Mesodermal cell (in vitro differentiated cells): ENCODE measurements at regions not wholly inside any gene's neighbourhood (a gene's known extent, or its start where the extent isn't known, plus 50 kb on each side); places are given as distances from the start of the nearest gene placed in this dataset.

Experiments used
- H3K27ac ChIP-seq: 2 replicates; pipeline ENCODE4 v1.7.0; 2013; ENCODE audit warnings: mild to moderate bottlenecking, low read depth, low read length, moderate library complexity; ENCODE audit not compliant: severe bottlenecking
- H3K36me3 ChIP-seq: 2 replicates; pipeline ENCODE4 v1.7.1; 2013; ENCODE audit warnings: mild to moderate bottlenecking, low read length, moderate library complexity; ENCODE audit not compliant: control insufficient read depth, insufficient read depth
- H3K4me1 ChIP-seq: one replicate; pipeline ENCODE4 v1.7.1; 2013; ENCODE audit warnings: mild to moderate bottlenecking, low read length; ENCODE audit not compliant: insufficient read depth, control insufficient read depth, poor library complexity, severe bottlenecking
- H3K4me3 ChIP-seq: 2 replicates; pipeline ENCODE4 v1.7.0; 2013; ENCODE audit warnings: low read length, control low read depth, mild to moderate bottlenecking; ENCODE audit not compliant: insufficient read depth, poor library complexity, severe bottlenecking; ENCODE audit errors: extremely low read depth
- H3K9me3 ChIP-seq: 2 replicates; pipeline ENCODE4 v1.7.1; 2013; ENCODE audit warnings: mild to moderate bottlenecking, low read length, moderate library complexity; ENCODE audit not compliant: control insufficient read depth
- WGBS, 2 experiments: methylation state at CpG; one replicate each; pipeline ENCODE4 v1.1.5; 2013; ENCODE audit warnings: missing lambda C conversion rate in 2 of 2; ENCODE audit not compliant: insufficient coverage in 2 of 2; 5-methylcytosine and 5-hydroxymethylcytosine counted together

GRCh38 chr5:116681334-116682013, 106.9 kb upstream of the SEMA6A start:
- Histone ChIP-seq H3K4me3 (no peak overlapping the region), H3K36me3 (no peaks in the 10 kb centered on the region), H3K4me1 (no peaks in the 10 kb centered on the region), H3K9me3 (no peaks in the 10 kb centered on the region), H3K27ac (no peak overlapping the region)
- 84 to 95% methylated on average over 5 of the region's 7 CpGs for WGBS, 2 experiments

- H3K27ac ChIP-seq = no peak overlapping the region
- H3K36me3 ChIP-seq = no peaks in the 10 kb centered on the region
- no peaks in the 10 kb centered on the region for H3K4me1 ChIP-seq
- no peaks in the 10 kb centered on the region for H3K9me3 ChIP-seq
- WGBS, 2 experiments = 100% methylated on average over 1 of the region's 4 CpGs; no CpG with 5 or more reads in 1 of the 2 experiments
- no peak overlapping the region for H3K4me3 ChIP-seq
These were observed 100.9 kb upstream of the SEMA6A start for GRCh38 chr5:116675626-116675910.

GRCh38 chr5:116674881-116675625, 100.4 kb upstream of the SEMA6A start:
- H3K36me3 ChIP-seq = no peaks in the 10 kb centered on the region
- no peaks in the 10 kb centered on the region for H3K9me3 ChIP-seq
- no peaks in the 10 kb centered on the region for H3K4me1 ChIP-seq
- H3K4me3 ChIP-seq = no peak overlapping the region
- H3K27ac ChIP-seq = no peak overlapping the region
- WGBS, 2 experiments = 98 to 100% methylated on average over 4 of the region's 6 CpGs

DNA sequence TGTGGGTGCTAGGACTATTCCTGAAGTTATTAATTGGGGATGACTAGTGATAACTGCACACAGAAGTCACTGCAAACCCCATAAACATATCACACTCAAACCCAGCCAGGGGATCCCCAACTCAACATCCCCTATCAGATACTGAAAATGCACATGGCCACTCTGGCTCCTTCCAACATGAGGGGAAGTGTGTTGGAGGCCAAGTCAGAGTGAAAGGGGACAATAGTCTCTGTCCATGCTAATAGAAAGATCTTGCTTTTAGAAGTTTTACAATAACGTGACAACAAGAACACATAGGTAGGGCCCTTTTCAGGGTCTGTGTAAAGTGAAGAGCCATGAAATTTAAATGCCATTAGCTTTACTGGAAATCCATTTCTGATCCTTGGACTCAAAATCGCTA, 98.8 kb upstream of the SEMA6A start:
- no peak overlapping the region for H3K4me3 ChIP-seq
- peaks cover 3% of the 10 kb centered on the region for H3K4me1 ChIP-seq
- no peaks in the 10 kb centered on the region for H3K36me3 ChIP-seq
- WGBS, 2 experiments = 86 to 100% methylated on average over 2 of the region's 2 CpGs
- no peak overlapping the region for H3K27ac ChIP-seq
- no peaks in the 10 kb centered on the region for H3K9me3 ChIP-seq

DNA sequence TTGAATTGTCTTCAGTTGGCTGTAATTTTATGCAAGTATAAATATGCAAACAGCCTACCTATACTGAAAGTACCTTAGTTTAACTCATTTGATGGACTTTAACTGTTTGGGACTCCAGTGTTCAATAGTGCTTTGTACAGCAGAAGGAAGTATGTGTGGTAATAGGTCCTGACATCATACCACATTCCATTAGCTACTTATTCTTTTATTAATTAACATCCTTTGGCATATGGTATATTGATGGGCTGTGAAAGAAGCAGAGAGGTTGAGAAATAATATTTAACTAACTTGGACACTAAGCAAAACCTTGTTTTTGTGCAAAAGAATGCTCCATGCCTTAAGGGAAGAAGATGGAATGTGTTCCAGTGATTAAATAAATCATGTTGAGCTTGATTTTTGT, 97.6 kb upstream of the SEMA6A start:
- Histone ChIP-seq H3K36me3 (no peaks in the 10 kb centered on the region), H3K4me3 (no peak overlapping the region), H3K9me3 (no peaks in the 10 kb centered on the region), H3K27ac (no peak overlapping the region), H3K4me1 (peaks cover 3% of the 10 kb centered on the region)

DNA sequence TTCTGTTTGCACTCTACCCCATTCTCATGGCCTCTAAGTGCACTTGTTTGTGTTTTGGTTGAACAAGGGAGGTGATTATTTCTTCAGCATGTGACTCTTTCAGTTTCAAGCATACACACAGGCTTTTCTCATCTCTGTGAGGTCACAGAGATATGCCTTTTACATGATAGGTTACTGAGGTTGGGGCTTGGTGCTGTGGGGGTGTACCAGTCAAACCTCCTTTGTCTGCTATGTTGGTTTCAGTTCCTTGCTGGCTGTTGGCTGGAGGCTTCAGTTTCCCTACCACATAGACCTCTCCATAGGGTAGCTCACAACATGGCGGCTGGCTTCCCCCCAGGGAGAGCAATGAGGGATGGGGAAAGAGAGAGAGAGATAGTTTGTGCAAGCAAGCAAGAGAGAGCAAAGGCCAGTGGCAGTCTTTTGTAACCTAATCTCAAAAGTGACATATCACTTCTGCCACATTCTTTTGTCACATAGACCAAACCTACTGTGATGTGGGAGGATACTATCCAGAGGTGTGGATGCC, 96.7 kb upstream of the SEMA6A start:
- H3K4me3 ChIP-seq = no peak overlapping the region
- no peak overlapping the region for H3K27ac ChIP-seq
- WGBS, 2 experiments = no CpG with 5 or more reads among the region's 1 CpG
- no peaks in the 10 kb centered on the region for H3K36me3 ChIP-seq
- peaks cover 3% of the 10 kb centered on the region for H3K4me1 ChIP-seq
- H3K9me3 ChIP-seq = no peaks in the 10 kb centered on the region

DNA sequence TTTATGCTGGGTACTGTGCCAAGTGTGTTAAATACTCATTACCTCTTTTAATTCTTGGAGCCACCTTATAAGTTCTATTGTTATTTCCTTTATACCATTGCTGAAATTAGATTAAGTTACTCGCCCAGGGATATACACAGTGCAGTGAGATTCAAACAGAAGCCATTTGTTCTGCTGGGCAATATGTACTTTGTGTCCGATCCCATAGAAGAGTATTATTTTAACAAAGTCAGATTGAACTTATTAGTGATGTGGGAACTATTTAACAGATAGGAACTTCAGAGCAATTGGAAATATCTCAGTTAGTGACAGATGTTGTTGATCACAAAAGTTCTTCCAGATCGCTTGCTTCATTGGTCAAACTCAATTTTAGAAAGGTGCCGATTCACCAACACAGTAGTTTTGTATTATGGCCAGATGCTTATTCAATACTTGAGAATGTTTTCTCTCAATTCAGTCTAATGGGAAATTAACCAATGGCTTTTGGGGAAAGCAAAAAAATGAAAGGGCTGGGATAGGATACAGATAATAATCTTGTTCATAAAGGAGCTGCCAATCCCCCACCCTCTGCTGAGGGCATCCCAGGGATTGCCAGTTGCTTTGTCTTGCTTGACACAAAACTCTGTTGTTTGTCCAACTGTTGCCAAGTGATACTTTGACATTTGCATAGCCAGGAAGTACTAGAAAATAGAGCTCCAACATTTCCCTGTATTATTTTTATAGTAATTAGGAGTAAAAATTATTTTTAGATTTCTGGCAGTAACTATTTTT, 94.8 kb upstream of the SEMA6A start:
- H3K36me3 ChIP-seq = no peaks in the 10 kb centered on the region
- no peak overlapping the region for H3K4me3 ChIP-seq
- H3K27ac ChIP-seq = no peak overlapping the region
- H3K4me1 ChIP-seq = peaks cover 3% of the 10 kb centered on the region
- WGBS, 2 experiments = 96 to 100% methylated on average over 3 to 4 of the region's 4 CpGs
- no peaks in the 10 kb centered on the region for H3K9me3 ChIP-seq

DNA sequence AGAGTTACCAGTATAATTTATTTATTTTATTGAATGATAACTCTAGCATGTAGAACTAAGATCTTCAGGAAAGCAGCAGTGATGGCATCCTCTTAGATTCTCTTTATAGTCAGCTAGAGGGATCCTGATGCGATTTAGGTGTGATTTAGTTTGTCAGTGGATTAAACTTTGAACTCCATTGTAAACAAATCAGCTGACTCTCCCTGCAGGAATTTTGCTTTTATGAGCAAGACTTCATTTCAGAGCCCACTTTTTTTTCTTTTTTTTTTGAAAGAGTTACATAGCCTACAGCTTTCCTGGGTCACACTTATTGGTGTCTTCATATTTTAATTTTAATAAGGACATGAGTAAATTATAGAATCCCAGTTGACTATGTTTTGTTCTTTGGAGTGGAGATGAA, 93.8 kb upstream of the SEMA6A start:
- H3K4me1 ChIP-seq = peaks cover 3% of the 10 kb centered on the region
- H3K4me3 ChIP-seq = no peak overlapping the region
- H3K9me3 ChIP-seq = no peaks in the 10 kb centered on the region
- WGBS, 2 experiments = no CpG with 5 or more reads among the region's 1 CpG
- no peak overlapping the region for H3K27ac ChIP-seq
- H3K36me3 ChIP-seq = no peaks in the 10 kb centered on the region

DNA sequence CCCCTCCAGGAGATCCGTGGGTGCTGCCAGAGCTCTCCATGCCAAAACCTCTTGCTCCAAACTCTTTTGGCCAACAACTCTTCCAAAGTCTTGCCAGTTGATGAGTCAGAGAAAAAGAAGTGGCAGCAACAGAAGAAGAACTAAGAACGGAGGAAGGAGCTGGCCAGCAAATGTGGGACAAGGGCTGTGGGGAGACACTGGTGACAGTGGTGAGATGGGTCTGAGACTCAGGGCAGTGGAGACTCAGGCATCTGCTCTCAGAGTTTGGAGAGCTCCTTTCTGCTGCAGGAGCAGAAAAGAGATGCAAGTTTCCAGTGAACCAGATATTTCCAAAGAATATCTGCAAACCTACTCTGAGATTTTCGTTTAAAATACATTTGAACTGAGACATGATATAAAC, 92.3 kb upstream of the SEMA6A start:
- no peak overlapping the region for H3K4me3 ChIP-seq
- no peaks in the 10 kb centered on the region for H3K9me3 ChIP-seq
- H3K27ac ChIP-seq = no peak overlapping the region
- H3K4me1 ChIP-seq = peaks cover 3% of the 10 kb centered on the region
- no peaks in the 10 kb centered on the region for H3K36me3 ChIP-seq
- WGBS, 2 experiments = 92 to 95% methylated on average over 2 of the region's 3 CpGs

GRCh38 chr5:116664988-116665387, 90.4 kb upstream of the SEMA6A start:
- Histone ChIP-seq H3K9me3 (peaks cover 14% of the 10 kb centered on the region), H3K4me1 (peaks cover 3% of the 10 kb centered on the region), H3K4me3 (no peak overlapping the region), H3K36me3 (no peaks in the 10 kb centered on the region), H3K27ac (no peak overlapping the region)
- WGBS, 2 experiments = 82 to 88% methylated on average over 5 of the region's 5 CpGs
